ENCODE measurements at regions not wholly inside any gene's neighbourhood (a gene's known extent, or its start where the extent isn't known, plus 50 kb on each side); places are given as distances from the start of the nearest gene placed in this dataset.
"Not testable (repeated sequence)": the region's sequence is repeated elsewhere in the genome, so short reads cannot be mapped to it uniquely, and the experiment has no call there.

- no peak for DNase-seq
- Histone ChIP-seq H3K79me2 (ENCODE audit: low read length) (no peaks in the 10 kb centered on the region), H3K4me2 (ENCODE audit: low read depth, low read length) (no peak overlapping the region), H3K9me3 (replicated peaks; ENCODE audit: insufficient read depth, low read length) (no peaks in the 10 kb centered on the region), H3K4me1 (ENCODE audit: low read length) (no peaks in the 10 kb centered on the region), H3K9ac (ENCODE audit: low read length) (no peak overlapping the region), H3K36me3 (replicated peaks; ENCODE audit: insufficient read depth, low read length) (no peaks in the 10 kb centered on the region), H2AFZ (ENCODE audit: low read length) (no peak overlapping the region), H3K9me2 (replicated peaks; ENCODE audit: insufficient read depth, low read length) (no peaks in the 10 kb centered on the region), H3K4me3 (ENCODE audit: low read length) (no peak overlapping the region), H3F3A (ENCODE audit: insufficient read depth, low read length) (no peaks in the 10 kb centered on the region), H3K27ac (ENCODE audit: low read length) (no peak overlapping the region), H3K27me3 (replicated peaks; ENCODE audit: insufficient read depth, low read length) (no peaks in the 10 kb centered on the region), H4K20me1 (ENCODE audit: insufficient read depth, low read length) (no peaks in the 10 kb centered on the region)
- no peak for TF ChIP-seq CTCF (IDR thresholded peaks at IDR 0.05; ENCODE audit: low read length)
- TF ChIP-seq EZH2phosphoT487 (IDR thresholded peaks at IDR 0.05; ENCODE audit: low read length): no peak
- TF ChIP-seq EZH2 (optimal IDR thresholded peaks at IDR 0.05; ENCODE audit: low read depth, low read length): no peak
Observed at GRCh38 chr10:36738738-36739431, 386.5 kb upstream of the ANKRD30A start.

- no peaks in the 10 kb centered on the region for H3F3A ChIP-seq (ENCODE audit: insufficient read depth, low read length)
- no peak overlapping the region for H3K4me3 ChIP-seq (ENCODE audit: low read length)
- TF ChIP-seq CTCF (IDR thresholded peaks at IDR 0.05; ENCODE audit: low read length) (no peak), EZH2phosphoT487 (IDR thresholded peaks at IDR 0.05; ENCODE audit: low read length) (no peak), EZH2 (optimal IDR thresholded peaks at IDR 0.05; ENCODE audit: low read depth, low read length) (no peak)
- H3K27me3 ChIP-seq (replicated peaks; ENCODE audit: insufficient read depth, low read length): no peaks in the 10 kb centered on the region
- H3K4me2 ChIP-seq (ENCODE audit: low read depth, low read length): no peak overlapping the region
- no peak overlapping the region for H3K9ac ChIP-seq (ENCODE audit: low read length)
- no peaks in the 10 kb centered on the region for H3K4me1 ChIP-seq (ENCODE audit: low read length)
- H4K20me1 ChIP-seq (ENCODE audit: insufficient read depth, low read length): no peaks in the 10 kb centered on the region
- H2AFZ ChIP-seq (ENCODE audit: low read length): no peak overlapping the region
- no peaks in the 10 kb centered on the region for H3K79me2 ChIP-seq (ENCODE audit: low read length)
- no peaks in the 10 kb centered on the region for H3K9me3 ChIP-seq (replicated peaks; ENCODE audit: insufficient read depth, low read length)
- H3K27ac ChIP-seq (ENCODE audit: low read length): no peak overlapping the region
- no peaks in the 10 kb centered on the region for H3K9me2 ChIP-seq (replicated peaks; ENCODE audit: insufficient read depth, low read length)
- no peak for DNase-seq
- H3K36me3 ChIP-seq (replicated peaks; ENCODE audit: insufficient read depth, low read length): no peaks in the 10 kb centered on the region
Observed at GRCh38 chr10:36736311-36736710, 389.1 kb upstream of the ANKRD30A start.

GRCh38 chr10:36734590-36734989 is 390.8 kb upstream of the ANKRD30A start:
- not testable (repeated sequence) for H3K9me2 ChIP-seq (replicated peaks; ENCODE audit: insufficient read depth, low read length); H3K4me2 ChIP-seq (ENCODE audit: low read depth, low read length); H3K4me1 ChIP-seq (ENCODE audit: low read length); H3K4me3 ChIP-seq (ENCODE audit: low read length); H3K79me2 ChIP-seq (ENCODE audit: low read length); DNase-seq; H3K36me3 ChIP-seq (replicated peaks; ENCODE audit: insufficient read depth, low read length); H4K20me1 ChIP-seq (ENCODE audit: insufficient read depth, low read length); H3K9ac ChIP-seq (ENCODE audit: low read length); H2AFZ ChIP-seq (ENCODE audit: low read length); H3K27ac ChIP-seq (ENCODE audit: low read length); H3F3A ChIP-seq (ENCODE audit: insufficient read depth, low read length); H3K27me3 ChIP-seq (replicated peaks; ENCODE audit: insufficient read depth, low read length); H3K9me3 ChIP-seq (replicated peaks; ENCODE audit: insufficient read depth, low read length)

GRCh38 chr10:36730316-36730715 is 395.1 kb upstream of the ANKRD30A start:
- Histone ChIP-seq H3K9ac (ENCODE audit: low read length) (no peak overlapping the region), H2AFZ (ENCODE audit: low read length) (no peak overlapping the region), H3K27me3 (replicated peaks; ENCODE audit: insufficient read depth, low read length) (no peaks in the 10 kb centered on the region), H3K9me3 (replicated peaks; ENCODE audit: insufficient read depth, low read length) (no peaks in the 10 kb centered on the region), H3F3A (ENCODE audit: insufficient read depth, low read length) (no peaks in the 10 kb centered on the region), H3K27ac (ENCODE audit: low read length) (no peak overlapping the region), H4K20me1 (ENCODE audit: insufficient read depth, low read length) (no peaks in the 10 kb centered on the region), H3K4me1 (ENCODE audit: low read length) (no peaks in the 10 kb centered on the region), H3K79me2 (ENCODE audit: low read length) (no peaks in the 10 kb centered on the region), H3K4me2 (ENCODE audit: low read depth, low read length) (no peak overlapping the region), H3K9me2 (replicated peaks; ENCODE audit: insufficient read depth, low read length) (no peaks in the 10 kb centered on the region), H3K36me3 (replicated peaks; ENCODE audit: insufficient read depth, low read length) (no peaks in the 10 kb centered on the region), H3K4me3 (ENCODE audit: low read length) (no peak overlapping the region)
- TF ChIP-seq EZH2 (optimal IDR thresholded peaks at IDR 0.05; ENCODE audit: low read depth, low read length): no peak
- TF ChIP-seq CTCF (IDR thresholded peaks at IDR 0.05; ENCODE audit: low read length): no peak
- no peak for TF ChIP-seq EZH2phosphoT487 (IDR thresholded peaks at IDR 0.05; ENCODE audit: low read length)
- DNase-seq: no peak

Measured in MM.1S (cell line).